ENCODE measurements at regions not wholly inside any gene's neighbourhood (a gene's known extent, or its start where the extent isn't known, plus 50 kb on each side); places are given as distances from the start of the nearest gene placed in this dataset.

DNA sequence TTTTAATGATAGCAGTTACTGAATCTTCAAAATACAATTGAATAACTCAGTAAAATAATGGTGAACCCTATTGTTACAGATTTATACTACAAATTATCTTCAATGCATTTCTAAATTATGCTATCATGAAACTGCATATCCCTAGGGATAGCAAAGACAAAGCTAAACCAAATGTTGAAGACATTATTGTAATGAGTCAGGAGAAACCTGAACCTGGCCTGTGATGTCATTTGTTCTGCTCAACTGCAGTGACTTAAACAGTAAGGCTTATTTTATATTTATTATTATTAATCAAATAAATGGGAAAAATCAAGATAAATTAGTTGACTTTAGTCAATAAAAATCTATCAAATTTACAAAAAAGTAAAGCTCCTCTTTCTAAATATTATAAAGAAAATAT is 100.3 kb downstream of the UCHL5 start:
- TF ChIP-seq, protein P1, sequence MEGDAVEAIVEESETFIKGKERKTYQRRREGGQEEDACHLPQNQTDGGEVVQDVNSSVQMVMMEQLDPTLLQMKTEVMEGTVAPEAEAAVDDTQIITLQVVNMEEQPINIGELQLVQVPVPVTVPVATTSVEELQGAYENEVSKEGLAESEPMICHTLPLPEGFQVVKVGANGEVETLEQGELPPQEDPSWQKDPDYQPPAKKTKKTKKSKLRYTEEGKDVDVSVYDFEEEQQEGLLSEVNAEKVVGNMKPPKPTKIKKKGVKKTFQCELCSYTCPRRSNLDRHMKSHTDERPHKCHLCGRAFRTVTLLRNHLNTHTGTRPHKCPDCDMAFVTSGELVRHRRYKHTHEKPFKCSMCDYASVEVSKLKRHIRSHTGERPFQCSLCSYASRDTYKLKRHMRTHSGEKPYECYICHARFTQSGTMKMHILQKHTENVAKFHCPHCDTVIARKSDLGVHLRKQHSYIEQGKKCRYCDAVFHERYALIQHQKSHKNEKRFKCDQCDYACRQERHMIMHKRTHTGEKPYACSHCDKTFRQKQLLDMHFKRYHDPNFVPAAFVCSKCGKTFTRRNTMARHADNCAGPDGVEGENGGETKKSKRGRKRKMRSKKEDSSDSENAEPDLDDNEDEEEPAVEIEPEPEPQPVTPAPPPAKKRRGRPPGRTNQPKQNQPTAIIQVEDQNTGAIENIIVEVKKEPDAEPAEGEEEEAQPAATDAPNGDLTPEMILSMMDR (IDR thresholded peaks at IDR 0.05): no peak
- TF ChIP-seq POLR2A (IDR thresholded peaks at IDR 0.05): no peak
